LNCAP (cell line): ENCODE measurements at regions not wholly inside any gene's neighbourhood (a gene's known extent, or its start where the extent isn't known, plus 50 kb on each side); places are given as distances from the start of the nearest gene placed in this dataset.

ENCODE experiments used
- CTCF ChIP-seq: fragments of 450-650 bp; IDR thresholded peaks from 2 replicates; pipeline ENCODE4 v1.5.1; 2017; ENCODE audit warnings: mild to moderate bottlenecking

- TF ChIP-seq CTCF, result no peak
These were observed 402.8 kb upstream of the SGO1 start for GRCh38 chr3:20588781-20589180.

GRCh38 chr3:20583648-20584047, 397.6 kb upstream of the SGO1 start:
- no peak for TF ChIP-seq CTCF

GRCh38 chr3:20576228-20576627, 390.2 kb upstream of the SGO1 start:
- no peak for TF ChIP-seq CTCF

- TF ChIP-seq CTCF, result no peak
These were observed 389.1 kb upstream of the SGO1 start for GRCh38 chr3:20575146-20575545.

GRCh38 chr3:20574746-20575145, 388.7 kb upstream of the SGO1 start:
- TF ChIP-seq CTCF, result no peak

GRCh38 chr3:20573175-20573574, 387.2 kb upstream of the SGO1 start:
- no peak for TF ChIP-seq CTCF

- no peak for TF ChIP-seq CTCF
These were observed 386.5 kb upstream of the SGO1 start for GRCh38 chr3:20572473-20572872.

- no peak for TF ChIP-seq CTCF
These were observed 383.3 kb upstream of the SGO1 start for GRCh38 chr3:20569310-20569709.
